Suprapubic skin (tissue), 4 donors: ENCODE measurements at regions not wholly inside any gene's neighbourhood (a gene's known extent, or its start where the extent isn't known, plus 50 kb on each side); places are given as distances from the start of the nearest gene placed in this dataset.

Experiments
- EP300 ChIP-seq: sonication (generic); formaldehyde crosslinking; IDR thresholded peaks from one replicate; pipeline ENCODE4 v1.6.1; 2017; ENCODE audit warnings: antibody characterized with exemption
- POLR2A ChIP-seq, 2 donors: fragments of 450-650 bp; IDR thresholded peaks; one replicate each; pipeline ENCODE4 v1.6.1; 2017; ENCODE audit warnings: antibody characterized with exemption in 2 of 2, mild to moderate bottlenecking in 2 of 2, moderate library complexity in 2 of 2
- POLR2AphosphoS5 ChIP-seq, 3 donors: sonication (generic); formaldehyde crosslinking; IDR thresholded peaks; one replicate each; pipeline ENCODE4 v1.6.1; 2017; ENCODE audit warnings: antibody characterized with exemption in 3 of 3
- TF ChIP-seq, protein P1 (sequence below), 2 donors: fragments of 200-600 bp in 1 of 2; fragments of 450-650 bp in 1 of 2; sonication (generic) in 1 of 2; IDR thresholded peaks; one replicate each; pipeline ENCODE4 v1.5.1; 2016 to 2019; ENCODE audit warnings: antibody characterized with exemption in 2 of 2, mild to moderate bottlenecking in 1 of 2, moderate library complexity in 1 of 2

DNA sequence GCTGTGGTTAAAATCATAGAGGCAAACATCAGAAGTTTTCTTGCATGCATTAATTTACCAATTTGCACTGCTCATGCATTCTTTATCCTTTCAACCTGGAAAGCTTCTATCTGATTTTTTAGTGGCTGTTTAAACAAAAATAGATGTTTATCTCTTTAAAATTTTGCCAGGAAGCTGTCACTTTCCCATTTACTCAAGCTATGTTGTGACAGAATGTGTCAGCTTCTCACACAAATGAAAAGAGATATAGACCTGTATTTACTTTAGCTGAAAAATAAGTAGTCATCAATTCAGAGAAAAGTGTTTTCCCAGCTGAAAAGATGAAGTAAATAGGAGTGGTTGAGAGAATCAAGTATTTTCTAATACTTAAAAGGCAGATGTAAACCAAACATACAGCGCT lies 872.8 kb downstream of the DACH1 start:
- TF ChIP-seq POLR2AphosphoS5 (IDR thresholded peaks at IDR 0.05) (no peak), POLR2A (IDR thresholded peaks at IDR 0.05) (no peak), EP300 (no peak)
- TF ChIP-seq, protein P1, sequence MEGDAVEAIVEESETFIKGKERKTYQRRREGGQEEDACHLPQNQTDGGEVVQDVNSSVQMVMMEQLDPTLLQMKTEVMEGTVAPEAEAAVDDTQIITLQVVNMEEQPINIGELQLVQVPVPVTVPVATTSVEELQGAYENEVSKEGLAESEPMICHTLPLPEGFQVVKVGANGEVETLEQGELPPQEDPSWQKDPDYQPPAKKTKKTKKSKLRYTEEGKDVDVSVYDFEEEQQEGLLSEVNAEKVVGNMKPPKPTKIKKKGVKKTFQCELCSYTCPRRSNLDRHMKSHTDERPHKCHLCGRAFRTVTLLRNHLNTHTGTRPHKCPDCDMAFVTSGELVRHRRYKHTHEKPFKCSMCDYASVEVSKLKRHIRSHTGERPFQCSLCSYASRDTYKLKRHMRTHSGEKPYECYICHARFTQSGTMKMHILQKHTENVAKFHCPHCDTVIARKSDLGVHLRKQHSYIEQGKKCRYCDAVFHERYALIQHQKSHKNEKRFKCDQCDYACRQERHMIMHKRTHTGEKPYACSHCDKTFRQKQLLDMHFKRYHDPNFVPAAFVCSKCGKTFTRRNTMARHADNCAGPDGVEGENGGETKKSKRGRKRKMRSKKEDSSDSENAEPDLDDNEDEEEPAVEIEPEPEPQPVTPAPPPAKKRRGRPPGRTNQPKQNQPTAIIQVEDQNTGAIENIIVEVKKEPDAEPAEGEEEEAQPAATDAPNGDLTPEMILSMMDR (IDR thresholded peaks at IDR 0.05), result no peak
